Mesenchymal stem cell (in vitro differentiated cells and primary cell): ENCODE measurements at regions not wholly inside any gene's neighbourhood (a gene's known extent, or its start where the extent isn't known, plus 50 kb on each side); places are given as distances from the start of the nearest gene placed in this dataset.

Source experiments
- DNase-seq: peaks from one replicate; pipeline ENCODE4 v3.0.0-alpha.2; 2013
- H2AFZ ChIP-seq: one replicate; pipeline ENCODE4 v1.6.1; 2013; ENCODE audit warnings: low read depth, mild to moderate bottlenecking, control low read depth, inconsistent platforms, low read length, moderate library complexity
- H2AK5ac ChIP-seq: 2 replicates; pipeline ENCODE4 v1.6.1; 2013; ENCODE audit warnings: low read length, moderate library complexity, mild to moderate bottlenecking, inconsistent platforms; ENCODE audit not compliant: severe bottlenecking
- H2BK120ac ChIP-seq: one replicate; pipeline ENCODE4 v1.6.1; 2013; ENCODE audit warnings: low read depth, mild to moderate bottlenecking, inconsistent platforms, low read length, moderate library complexity
- H2BK12ac ChIP-seq, 2 experiments: one replicate each; pipeline ENCODE4 v1.6.1; 2013; ENCODE audit warnings: inconsistent platforms in 2 of 2, low read length in 2 of 2, mild to moderate bottlenecking in 2 of 2, moderate library complexity in 2 of 2, control low read depth in 1 of 2
- H2BK15ac ChIP-seq: one replicate; pipeline ENCODE4 v1.6.1; 2013; ENCODE audit warnings: mild to moderate bottlenecking, low read depth, inconsistent platforms; ENCODE audit not compliant: poor library complexity, severe bottlenecking
- H2BK5ac ChIP-seq: 2 replicates; pipeline ENCODE4 v1.6.1; 2013; ENCODE audit warnings: low read depth, mild to moderate bottlenecking, low read length, control low read depth, inconsistent platforms; ENCODE audit not compliant: poor library complexity, severe bottlenecking
- H3K14ac ChIP-seq, 2 experiments: one replicate each; pipeline ENCODE4 v1.6.1; 2013; ENCODE audit warnings: inconsistent platforms in 2 of 2, low read length in 2 of 2, control low read depth in 1 of 2, mild to moderate bottlenecking in 1 of 2, moderate library complexity in 1 of 2
- H3K18ac ChIP-seq, 2 experiments: one replicate each; pipeline ENCODE4 v1.6.1; 2013; ENCODE audit warnings: inconsistent platforms in 2 of 2, low read length in 2 of 2, control low read depth in 1 of 2, low read depth in 1 of 2, mild to moderate bottlenecking in 1 of 2
- H3K23ac ChIP-seq, 2 experiments: one replicate each; pipeline ENCODE4 v1.6.1; 2013; ENCODE audit warnings: inconsistent platforms in 2 of 2, low read length in 2 of 2, mild to moderate bottlenecking in 2 of 2, moderate library complexity in 2 of 2, control low read depth in 1 of 2
- H3K27ac ChIP-seq: 2 replicates; pipeline ENCODE4 v1.5.1; 2013; ENCODE audit warnings: mild to moderate bottlenecking, moderate library complexity, low read length, control low read depth, inconsistent platforms; ENCODE audit not compliant: poor library complexity, severe bottlenecking
- H3K27me3 ChIP-seq, 2 experiments: 2 replicates each; pipeline versions ENCODE4 v1.6.1 to v1.7.0; 2013; ENCODE audit warnings: low read length in 2 of 2, mild to moderate bottlenecking in 2 of 2, moderate library complexity in 2 of 2, control low read depth in 1 of 2, inconsistent platforms in 1 of 2; ENCODE audit not compliant: control insufficient read depth in 1 of 2, insufficient read depth in 1 of 2
- H3K36me3 ChIP-seq, 2 experiments: 2 replicates each; pipeline versions ENCODE4 v1.6.1 to v1.7.0; 2013; ENCODE audit warnings: low read length in 2 of 2, control low read depth in 1 of 2, inconsistent platforms in 1 of 2, low read depth in 1 of 2, mild to moderate bottlenecking in 1 of 2; ENCODE audit not compliant: insufficient read depth in 2 of 2, control insufficient read depth in 1 of 2
- H3K4ac ChIP-seq, 2 experiments: one replicate each; pipeline ENCODE4 v1.6.1; 2013; ENCODE audit warnings: inconsistent platforms in 2 of 2, low read length in 2 of 2, mild to moderate bottlenecking in 2 of 2, moderate library complexity in 2 of 2, control low read depth in 1 of 2, low read depth in 1 of 2
- H3K4me1 ChIP-seq: 2 replicates; pipeline ENCODE4 v1.6.1; 2013; ENCODE audit warnings: low read depth, low read length, control low read depth; ENCODE audit not compliant: control insufficient read depth, insufficient read depth
- H3K4me2 ChIP-seq: 2 replicates; pipeline ENCODE4 v1.6.1; 2013; ENCODE audit warnings: low read length, mild to moderate bottlenecking, inconsistent platforms; ENCODE audit not compliant: poor library complexity, severe bottlenecking
- H3K4me3 ChIP-seq, 2 experiments: 2 replicates each; pipeline versions ENCODE4 v1.5.1 to v1.7.0; 2013; ENCODE audit warnings: low read length in 2 of 2, mild to moderate bottlenecking in 2 of 2, control low read depth in 1 of 2, low read depth in 1 of 2; ENCODE audit not compliant: insufficient read depth in 1 of 2
- H3K79me1 ChIP-seq: replicated peaks from 2 replicates; pipeline ENCODE4 v1.6.1; 2013; ENCODE audit warnings: mild to moderate bottlenecking, control low read depth, low read length, inconsistent platforms; ENCODE audit not compliant: poor library complexity, severe bottlenecking
- H3K9ac ChIP-seq: 2 replicates; pipeline ENCODE4 v1.7.0; 2013; ENCODE audit warnings: mild to moderate bottlenecking, low read length, moderate library complexity
- H3K9me3 ChIP-seq: 2 replicates; pipeline ENCODE4 v1.7.0; 2013; ENCODE audit warnings: mild to moderate bottlenecking, low read length; ENCODE audit not compliant: control insufficient read depth
- H4K8ac ChIP-seq: one replicate; pipeline ENCODE4 v1.6.1; 2013; ENCODE audit warnings: inconsistent platforms, mild to moderate bottlenecking, low read length, moderate library complexity
- H4K91ac ChIP-seq: one replicate; pipeline ENCODE4 v1.6.1; 2013; ENCODE audit warnings: mild to moderate bottlenecking, low read length, inconsistent platforms
- WGBS: methylation state at CpG from one replicate; pipeline ENCODE4 v1.1.7; 2013; ENCODE audit warnings: mixed read lengths; 5-methylcytosine and 5-hydroxymethylcytosine counted together

- Histone ChIP-seq H3K79me1 (peaks cover 32% of the 10 kb centered on the region), H3K18ac (peak overlapping the region in 1 of 2 experiments; percentile 50), H2AK5ac (no peak overlapping the region), H3K27me3 (no peaks in the 10 kb centered on the region), H3K23ac (no peak overlapping the region), H3K9ac (peak overlapping the region; percentile 6), H3K4me3 (no peak overlapping the region), H2BK120ac (no peak overlapping the region), H4K91ac (no peak overlapping the region), H3K14ac (no peak overlapping the region), H3K27ac (no peak overlapping the region), H2AFZ (no peak overlapping the region), H2BK5ac (no peak overlapping the region), H3K9me3 (peaks cover 5% of the 10 kb centered on the region), H3K4me2 (no peak overlapping the region), H3K4me1 (peaks cover 3% of the 10 kb centered on the region), H4K8ac (no peak overlapping the region), H2BK15ac (no peak overlapping the region), H2BK12ac (no peak overlapping the region), H3K36me3 (peaks cover 7 to 14% of the 10 kb centered on the region in 2 experiments), H3K4ac (no peak overlapping the region)
- no peak for DNase-seq
- WGBS, result 10% methylated on average over 1 of the region's 1 CpG
Observed at GRCh38 chr17:63366241-63366566, 79.9 kb downstream of the CYB561 start.

GRCh38 chr17:63369233-63369632, 76.9 kb downstream of the CYB561 start:
- Histone ChIP-seq H2BK12ac (no peak overlapping the region), H4K8ac (no peak overlapping the region), H2BK5ac (no peak overlapping the region), H3K36me3 (peaks cover 2 to 3% of the 10 kb centered on the region in 2 experiments), H2BK15ac (no peak overlapping the region), H4K91ac (no peak overlapping the region), H3K9ac (peak overlapping the region; percentile 49), H2AFZ (no peak overlapping the region), H2AK5ac (no peak overlapping the region), H3K18ac (peak overlapping the region in 1 of 2 experiments; percentile 46), H3K4me2 (no peak overlapping the region), H2BK120ac (no peak overlapping the region), H3K4me1 (no peaks in the 10 kb centered on the region), H3K79me1 (peaks cover 27% of the 10 kb centered on the region), H3K27ac (no peak overlapping the region), H3K4ac (no peak overlapping the region), H3K4me3 (peak overlapping the region in 1 of 2 experiments; percentile 8), H3K27me3 (no peaks in the 10 kb centered on the region), H3K14ac (no peak overlapping the region), H3K9me3 (no peaks in the 10 kb centered on the region), H3K23ac (no peak overlapping the region)
- DNase-seq, result peak; percentile 71
- 61% methylated on average over 3 of the region's 4 CpGs for WGBS

- H2BK5ac ChIP-seq, result no peak overlapping the region
- no peak overlapping the region for H2BK120ac ChIP-seq
- no peaks in the 10 kb centered on the region for H3K27me3 ChIP-seq
- H3K23ac ChIP-seq, result no peak overlapping the region
- H3K14ac ChIP-seq, result no peak overlapping the region
- H3K4me3 ChIP-seq, result no peak overlapping the region
- no peak overlapping the region for H3K9ac ChIP-seq
- no peak overlapping the region for H2AK5ac ChIP-seq
- 96% methylated on average over 7 of the region's 8 CpGs for WGBS
- H3K9me3 ChIP-seq, result no peaks in the 10 kb centered on the region
- no peak overlapping the region for H2BK12ac ChIP-seq
- no peak for DNase-seq
- no peak overlapping the region for H3K18ac ChIP-seq
- H4K8ac ChIP-seq, result no peak overlapping the region
- H4K91ac ChIP-seq, result no peak overlapping the region
- no peak overlapping the region for H2BK15ac ChIP-seq
- H3K4ac ChIP-seq, result no peak overlapping the region
- no peaks in the 10 kb centered on the region for H3K4me1 ChIP-seq
- no peak overlapping the region for H3K27ac ChIP-seq
- no peak overlapping the region for H3K4me2 ChIP-seq
- H2AFZ ChIP-seq, result no peak overlapping the region
- peaks cover 3 to 4% of the 10 kb centered on the region in 2 experiments for H3K36me3 ChIP-seq
- peaks cover 24% of the 10 kb centered on the region for H3K79me1 ChIP-seq
Observed at GRCh38 chr17:63370696-63371095, 75.4 kb downstream of the CYB561 start.

DNA sequence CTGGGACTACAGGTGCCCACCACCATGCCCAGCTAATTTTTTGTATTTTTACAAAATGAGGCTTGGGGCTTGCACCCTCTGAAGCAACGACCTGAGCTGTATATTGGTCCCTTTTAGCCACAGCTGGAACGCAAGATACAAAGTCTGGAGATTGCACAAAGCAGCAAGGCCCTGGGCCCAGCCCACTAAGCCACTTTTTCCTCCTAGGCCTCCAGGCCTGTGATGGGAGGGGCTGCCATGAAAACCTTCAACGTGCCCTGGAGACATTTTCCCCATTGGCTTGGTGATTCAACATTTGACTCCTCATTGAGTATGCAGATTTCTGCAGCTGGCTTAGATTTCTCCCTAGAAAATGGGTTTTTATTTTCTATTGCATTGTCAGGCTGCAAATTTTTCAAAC, 69.2 kb downstream of the CYB561 start:
- Histone ChIP-seq H2BK12ac (no peak overlapping the region), H3K4ac (no peak overlapping the region), H4K8ac (no peak overlapping the region), H2BK5ac (no peak overlapping the region), H3K9me3 (peaks cover 7% of the 10 kb centered on the region), H3K18ac (no peak overlapping the region), H4K91ac (no peak overlapping the region), H3K79me1 (peaks cover 26% of the 10 kb centered on the region), H3K4me2 (no peak overlapping the region), H3K36me3 (peaks cover 7 to 21% of the 10 kb centered on the region in 2 experiments), H3K23ac (no peak overlapping the region), H2AFZ (no peak overlapping the region), H3K4me1 (no peaks in the 10 kb centered on the region), H2BK15ac (no peak overlapping the region), H3K27me3 (no peaks in the 10 kb centered on the region), H2BK120ac (no peak overlapping the region), H3K9ac (no peak overlapping the region), H3K14ac (no peak overlapping the region), H3K4me3 (no peak overlapping the region), H3K27ac (no peak overlapping the region), H2AK5ac (no peak overlapping the region)
- 89% methylated on average over 3 of the region's 3 CpGs for WGBS
- DNase-seq, result no peak
